Erythroblast (primary cell): ENCODE measurements at regions not wholly inside any gene's neighbourhood (a gene's known extent, or its start where the extent isn't known, plus 50 kb on each side); places are given as distances from the start of the nearest gene placed in this dataset.

Source experiments
- GATA1 ChIP-seq: IDR thresholded peaks from 2 replicates; pipeline ENCODE4 v1.6.1; 2011; ENCODE audit warnings: low read depth, mild to moderate bottlenecking, control low read depth, low read length, moderate library complexity
- POLR2A ChIP-seq: IDR thresholded peaks from 2 replicates; pipeline ENCODE4 v1.6.1; 2011; ENCODE audit warnings: mild to moderate bottlenecking, low read length

GRCh38 chr20:48075591-48076174 lies 290.4 kb upstream of the SULF2 start:
- TF ChIP-seq POLR2A (no peak), GATA1 (no peak)
